NT2/D1 (cell line): ENCODE measurements at regions not wholly inside any gene's neighbourhood (a gene's known extent, or its start where the extent isn't known, plus 50 kb on each side); places are given as distances from the start of the nearest gene placed in this dataset.

ENCODE experiments used
- DNase-seq: peaks from one replicate; pipeline ENCODE4 v3.0.0-alpha.2; 2011; ENCODE audit warnings: low read depth, low spot score
- H3K27me3 ChIP-seq: 2 replicates; pipeline ENCODE4 v1.6.0; 2011; ENCODE audit warnings: mild to moderate bottlenecking; ENCODE audit not compliant: insufficient read length, insufficient read depth
- H3K36me3 ChIP-seq: 2 replicates; pipeline ENCODE4 v1.6.1; 2011; ENCODE audit warnings: mild to moderate bottlenecking, low read length, mixed read lengths; ENCODE audit not compliant: insufficient read depth, insufficient read length
- H3K4me1 ChIP-seq: 2 replicates; pipeline ENCODE4 v1.5.1; 2011; ENCODE audit not compliant: insufficient read depth, insufficient read length
- H3K4me3 ChIP-seq: 2 replicates; pipeline ENCODE4 v1.5.1; 2011; ENCODE audit warnings: low read depth; ENCODE audit not compliant: insufficient read length
- H3K9ac ChIP-seq: 2 replicates; pipeline ENCODE4 v1.6.0; 2011; ENCODE audit warnings: low read depth; ENCODE audit not compliant: insufficient read length
- H3K9me3 ChIP-seq: 2 replicates; pipeline ENCODE4 v1.5.1; 2011; ENCODE audit warnings: mild to moderate bottlenecking, low read length; ENCODE audit not compliant: insufficient read depth
- SUZ12 ChIP-seq: IDR thresholded peaks from 2 replicates; pipeline ENCODE4 v1.6.1; 2011; ENCODE audit not compliant: insufficient read length, insufficient read depth; ENCODE audit errors: extremely low read depth
- YY1 ChIP-seq: IDR thresholded peaks from 2 replicates; pipeline ENCODE4 v1.6.1; 2011; ENCODE audit not compliant: insufficient read length, insufficient read depth
- ZNF274 ChIP-seq: IDR thresholded peaks from 2 replicates; pipeline ENCODE4 v1.6.1; 2011; ENCODE audit warnings: mild to moderate bottlenecking, low read depth, low read length

- Histone ChIP-seq H3K4me1 (no peaks in the 10 kb centered on the region), H3K4me3 (no peak overlapping the region), H3K9me3 (peaks cover 24% of the 10 kb centered on the region), H3K36me3 (no peaks in the 10 kb centered on the region), H3K27me3 (no peaks in the 10 kb centered on the region), H3K9ac (no peak overlapping the region)
- no peak for DNase-seq
- TF ChIP-seq YY1 (no peak), ZNF274 (no peak), SUZ12 (no peak)
Measured at GRCh38 chr10:28137907-28138880, 139.3 kb upstream of the ODAD2 start.

- H3K36me3 ChIP-seq = no peaks in the 10 kb centered on the region
- no peak for DNase-seq
Measured at GRCh38 chr10:28135258-28135657, 136.4 kb upstream of the ODAD2 start.

GRCh38 chr10:28130267-28130666, 131.4 kb upstream of the ODAD2 start:
- Histone ChIP-seq H3K9ac (no peak overlapping the region), H3K9me3 (peaks cover 17% of the 10 kb centered on the region), H3K36me3 (no peaks in the 10 kb centered on the region), H3K27me3 (no peaks in the 10 kb centered on the region), H3K4me1 (no peaks in the 10 kb centered on the region), H3K4me3 (no peak overlapping the region)
- TF ChIP-seq ZNF274 = no peak
- no peak for TF ChIP-seq YY1
- no peak for TF ChIP-seq SUZ12
- no peak for DNase-seq

More at GRCh38 chr10:28135258-28135657, 136.4 kb upstream of the ODAD2 start:
- Histone ChIP-seq H3K27me3 (no peaks in the 10 kb centered on the region), H3K4me3 (no peak overlapping the region), H3K9ac (no peak overlapping the region), H3K9me3 (peaks cover 26% of the 10 kb centered on the region), H3K4me1 (no peaks in the 10 kb centered on the region)
- TF ChIP-seq ZNF274 = no peak
- no peak for TF ChIP-seq SUZ12

- Histone ChIP-seq H3K4me3 (no peak overlapping the region), H3K9me3 (peaks cover 4% of the 10 kb centered on the region; the same call in 1 of the 2 replicates), H3K27me3 (no peaks in the 10 kb centered on the region), H3K9ac (no peak overlapping the region), H3K36me3 (no peaks in the 10 kb centered on the region), H3K4me1 (no peaks in the 10 kb centered on the region)
- no peak for DNase-seq
- no peak for TF ChIP-seq YY1
- no peak for TF ChIP-seq SUZ12
- no peak for TF ChIP-seq ZNF274
Measured at GRCh38 chr10:28127881-28128280, 129.0 kb upstream of the ODAD2 start.

- Histone ChIP-seq H3K4me1 (no peaks in the 10 kb centered on the region), H3K9ac (no peak overlapping the region), H3K9me3 (peaks cover 4% of the 10 kb centered on the region; the same call in 1 of the 2 replicates), H3K4me3 (no peak overlapping the region), H3K36me3 (no peaks in the 10 kb centered on the region), H3K27me3 (no peaks in the 10 kb centered on the region)
- no peak for TF ChIP-seq YY1
- no peak for TF ChIP-seq ZNF274
- TF ChIP-seq SUZ12 = no peak
- no peak for DNase-seq
Measured at GRCh38 chr10:28125701-28126100, 126.8 kb upstream of the ODAD2 start.

- H3K9ac ChIP-seq = no peak overlapping the region
- no peak overlapping the region for H3K4me3 ChIP-seq
- no peaks in the 10 kb centered on the region for H3K9me3 ChIP-seq
- no peaks in the 10 kb centered on the region for H3K36me3 ChIP-seq
- no peaks in the 10 kb centered on the region for H3K4me1 ChIP-seq
- TF ChIP-seq ZNF274 (no peak), YY1 (no peak), SUZ12 (no peak)
- no peak for DNase-seq
- H3K27me3 ChIP-seq = no peaks in the 10 kb centered on the region
Measured at GRCh38 chr10:28120795-28121194, 121.9 kb upstream of the ODAD2 start.

- Histone ChIP-seq H3K9me3 (no peaks in the 10 kb centered on the region), H3K27me3 (no peaks in the 10 kb centered on the region), H3K36me3 (no peaks in the 10 kb centered on the region), H3K9ac (no peak overlapping the region), H3K4me3 (no peak overlapping the region), H3K4me1 (no peaks in the 10 kb centered on the region)
- no peak for DNase-seq
- TF ChIP-seq ZNF274 (no peak), YY1 (no peak), SUZ12 (no peak)
Measured at GRCh38 chr10:28120043-28120749, 121.3 kb upstream of the ODAD2 start.
